Fibroblast of lung (primary cell): ENCODE measurements at regions not wholly inside any gene's neighbourhood (a gene's known extent, or its start where the extent isn't known, plus 50 kb on each side); places are given as distances from the start of the nearest gene placed in this dataset.

Experiments used
- EZH2 ChIP-seq: IDR thresholded peaks from 2 replicates; pipeline ENCODE4 v1.5.1; 2012; ENCODE audit warnings: low read length, control low read depth, mild to moderate bottlenecking; ENCODE audit errors: missing control alignments
- TF ChIP-seq, protein P1 (sequence below), 2 donors: IDR thresholded peaks in 1 of 2; conservative IDR thresholded peaks in 1 of 2; 1 replicate in 1 of 2; 2 replicates in 1 of 2; pipeline ENCODE4 v1.5.1; 2011 to 2012; ENCODE audit warnings: low read length in 2 of 2, control low read depth in 1 of 2, inconsistent platforms in 1 of 2, low read depth in 1 of 2, mild to moderate bottlenecking in 1 of 2

DNA sequence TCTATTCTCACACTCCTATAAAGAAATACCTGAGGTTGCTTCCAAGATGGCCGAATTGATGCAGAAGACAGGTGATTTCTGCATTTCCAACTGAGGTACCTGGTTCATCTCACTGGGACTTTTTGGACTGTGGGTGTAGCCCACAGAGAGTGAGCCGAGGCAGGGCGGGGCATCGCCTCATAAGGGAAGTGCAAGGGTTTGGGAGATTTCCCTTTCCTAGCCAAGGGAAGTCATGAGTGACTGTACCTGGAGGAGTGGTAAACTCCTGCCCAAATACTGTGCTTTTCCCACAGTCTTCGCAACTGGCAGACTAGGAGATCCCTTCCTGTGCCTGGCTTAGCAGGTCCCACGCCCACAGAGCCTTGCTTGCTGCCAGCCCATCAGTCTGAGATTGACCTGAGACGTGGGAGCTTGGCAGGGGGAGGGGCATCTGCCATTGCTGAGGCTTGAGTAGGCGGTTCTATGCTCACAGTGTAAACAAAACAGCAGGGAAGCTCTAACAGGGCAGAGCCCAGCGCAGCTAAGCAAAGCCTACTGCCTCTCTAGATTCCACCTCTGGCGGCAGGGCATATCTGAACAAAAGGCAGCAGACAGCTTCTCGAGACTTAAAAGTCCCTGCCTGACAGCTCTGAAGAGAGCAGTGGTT lies 152.2 kb downstream of the ARL4A start:
- TF ChIP-seq, protein P1, sequence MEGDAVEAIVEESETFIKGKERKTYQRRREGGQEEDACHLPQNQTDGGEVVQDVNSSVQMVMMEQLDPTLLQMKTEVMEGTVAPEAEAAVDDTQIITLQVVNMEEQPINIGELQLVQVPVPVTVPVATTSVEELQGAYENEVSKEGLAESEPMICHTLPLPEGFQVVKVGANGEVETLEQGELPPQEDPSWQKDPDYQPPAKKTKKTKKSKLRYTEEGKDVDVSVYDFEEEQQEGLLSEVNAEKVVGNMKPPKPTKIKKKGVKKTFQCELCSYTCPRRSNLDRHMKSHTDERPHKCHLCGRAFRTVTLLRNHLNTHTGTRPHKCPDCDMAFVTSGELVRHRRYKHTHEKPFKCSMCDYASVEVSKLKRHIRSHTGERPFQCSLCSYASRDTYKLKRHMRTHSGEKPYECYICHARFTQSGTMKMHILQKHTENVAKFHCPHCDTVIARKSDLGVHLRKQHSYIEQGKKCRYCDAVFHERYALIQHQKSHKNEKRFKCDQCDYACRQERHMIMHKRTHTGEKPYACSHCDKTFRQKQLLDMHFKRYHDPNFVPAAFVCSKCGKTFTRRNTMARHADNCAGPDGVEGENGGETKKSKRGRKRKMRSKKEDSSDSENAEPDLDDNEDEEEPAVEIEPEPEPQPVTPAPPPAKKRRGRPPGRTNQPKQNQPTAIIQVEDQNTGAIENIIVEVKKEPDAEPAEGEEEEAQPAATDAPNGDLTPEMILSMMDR (conservative IDR thresholded peaks at IDR 0.05 in 1 of 2, IDR thresholded peaks at IDR 0.05 in 1 of 2; ENCODE audit: low read depth in 1 of 2, low read length in 2 of 2): no peak
- TF ChIP-seq EZH2: no peak
